Stimulated activated naive CD8-positive, alpha-beta T cell treated with anti-CD3 and anti-CD28 coated beads, Interleukin-15, Interleukin-2, amounts not matched to agents 100 ng/mL and 50 ng/mL, for 24 hours (primary cell): ENCODE measurements at regions not wholly inside any gene's neighbourhood (a gene's known extent, or its start where the extent isn't known, plus 50 kb on each side); places are given as distances from the start of the nearest gene placed in this dataset.

Experiments
- H3K27ac Mint-ChIP-seq: one replicate; pipeline ENCODE4 v1.8.0; 2021; ENCODE audit warnings: mild to moderate bottlenecking, mixed read lengths
- H3K27me3 Mint-ChIP-seq: one replicate; pipeline ENCODE4 v1.8.0; 2021; ENCODE audit warnings: mixed read lengths
- H3K36me3 Mint-ChIP-seq: one replicate; pipeline ENCODE4 v1.8.0; 2021; ENCODE audit warnings: low read depth, mixed read lengths
- H3K4me1 Mint-ChIP-seq: one replicate; pipeline ENCODE4 v1.8.0; 2021; ENCODE audit warnings: low read depth, mixed read lengths
- H3K4me3 Mint-ChIP-seq: one replicate; pipeline ENCODE4 v1.8.0; 2021; ENCODE audit warnings: mild to moderate bottlenecking, mixed read lengths
- H3K9me3 Mint-ChIP-seq: one replicate; pipeline ENCODE4 v1.8.0; 2021; ENCODE audit warnings: mixed read lengths

DNA sequence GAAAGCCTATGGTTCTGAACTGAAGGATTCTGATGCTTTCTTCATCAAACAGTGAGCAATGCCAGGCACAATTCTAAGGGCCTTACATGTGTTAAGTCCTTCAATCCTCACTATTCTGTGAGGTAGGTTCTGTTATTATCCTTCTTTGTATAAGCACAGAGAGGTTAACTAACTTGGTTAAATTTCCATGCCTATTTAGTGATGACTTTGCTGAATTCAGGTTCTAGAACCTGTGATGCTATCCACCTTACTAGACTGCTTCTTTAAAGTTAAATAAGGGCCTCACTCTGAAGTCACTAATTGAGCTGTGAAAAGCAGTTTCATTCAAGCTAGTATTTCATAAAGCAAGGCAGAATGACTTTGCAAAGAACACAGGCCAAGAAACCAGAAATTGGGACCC lies 138.9 kb upstream of the PARP11 start:
- no peaks in the 10 kb centered on the region for H3K36me3 Mint-ChIP-seq
- H3K9me3 Mint-ChIP-seq: no peaks in the 10 kb centered on the region
- peaks cover 3% of the 10 kb centered on the region for H3K27me3 Mint-ChIP-seq
- no peak overlapping the region for H3K27ac Mint-ChIP-seq
- H3K4me1 Mint-ChIP-seq: no peaks in the 10 kb centered on the region
- H3K4me3 Mint-ChIP-seq: no peak overlapping the region

DNA sequence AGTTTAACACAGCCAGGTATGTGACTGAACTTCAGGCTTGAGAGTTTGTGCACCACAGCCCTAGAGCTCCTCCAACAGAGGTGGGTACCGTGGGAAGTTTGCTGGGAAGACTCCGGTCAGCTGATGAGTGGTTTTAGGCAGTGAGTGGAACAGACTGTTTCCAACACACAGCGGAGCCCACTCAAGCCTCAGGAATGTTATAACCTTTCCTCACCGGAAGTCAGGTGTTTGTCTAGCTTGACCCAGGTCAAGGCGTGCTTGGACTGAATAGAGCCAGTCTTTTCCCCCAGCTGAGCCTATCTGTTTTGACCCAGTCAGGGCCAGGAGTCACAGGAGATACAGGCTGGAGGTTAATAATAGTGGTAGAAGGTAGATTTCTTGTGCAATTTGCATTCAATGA lies 138.4 kb upstream of the PARP11 start:
- Mint-ChIP-seq H3K4me1 (no peaks in the 10 kb centered on the region), H3K27ac (no peak overlapping the region), H3K4me3 (no peak overlapping the region), H3K36me3 (no peaks in the 10 kb centered on the region), H3K9me3 (no peaks in the 10 kb centered on the region), H3K27me3 (peaks cover 3% of the 10 kb centered on the region)

DNA sequence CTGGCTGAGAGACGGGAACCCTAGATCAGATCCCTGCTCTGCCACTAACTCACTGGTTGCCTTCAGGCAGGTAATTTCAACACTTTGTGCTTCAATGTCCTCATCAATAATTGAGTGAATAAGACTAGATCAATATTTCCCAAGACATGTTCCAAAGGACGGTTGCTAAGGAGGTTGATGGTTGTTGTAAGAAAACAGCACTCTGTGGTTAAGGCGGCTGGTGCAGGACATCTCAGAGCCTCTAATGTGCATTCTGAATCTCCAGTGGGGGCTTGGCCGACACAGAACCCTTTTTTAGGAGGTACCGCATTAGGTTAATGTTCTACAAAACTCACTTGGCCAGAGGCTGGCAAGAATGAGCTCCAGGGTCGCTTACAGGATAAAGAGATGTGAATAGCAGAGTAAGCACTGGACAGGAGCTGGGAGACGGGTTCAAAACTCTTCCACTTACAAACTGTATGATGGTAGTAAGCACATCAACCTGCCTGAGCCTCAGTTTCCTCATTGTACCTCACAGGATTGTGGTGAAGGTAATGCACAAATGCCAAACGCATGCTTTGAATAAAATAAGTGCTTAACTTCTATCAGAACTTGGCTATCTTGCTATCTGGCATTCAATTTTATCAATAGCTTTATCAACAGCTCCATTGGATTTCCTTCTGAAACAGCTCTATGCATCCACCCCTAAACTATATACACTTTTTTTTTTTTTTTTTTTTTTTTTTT lies 136.9 kb upstream of the PARP11 start:
- H3K27me3 Mint-ChIP-seq: peaks cover 3% of the 10 kb centered on the region
- H3K4me3 Mint-ChIP-seq: no peak overlapping the region
- no peaks in the 10 kb centered on the region for H3K4me1 Mint-ChIP-seq
- no peaks in the 10 kb centered on the region for H3K9me3 Mint-ChIP-seq
- H3K27ac Mint-ChIP-seq: no peak overlapping the region
- no peaks in the 10 kb centered on the region for H3K36me3 Mint-ChIP-seq

DNA sequence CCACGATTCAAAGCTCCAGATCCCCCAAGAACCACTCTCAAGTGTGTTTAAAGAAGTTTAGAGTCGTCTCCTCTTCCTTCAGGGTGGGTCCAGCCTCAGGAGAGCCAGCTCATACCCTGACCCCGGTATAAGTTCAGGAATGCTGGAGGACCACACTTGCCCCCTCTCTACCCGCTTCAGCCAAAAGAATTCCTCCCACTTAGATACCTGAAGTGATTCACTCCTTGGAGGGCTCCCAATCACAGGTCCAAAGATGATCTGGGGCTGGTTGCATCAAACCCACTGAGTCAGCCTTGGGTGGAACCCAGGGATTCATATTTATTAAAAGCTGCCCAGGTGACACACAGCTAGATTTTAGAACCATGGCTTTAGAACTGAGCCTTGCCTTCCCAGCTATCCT lies 133.5 kb upstream of the PARP11 start:
- no peak overlapping the region for H3K4me3 Mint-ChIP-seq
- H3K9me3 Mint-ChIP-seq: no peaks in the 10 kb centered on the region
- peaks cover 3% of the 10 kb centered on the region for H3K27me3 Mint-ChIP-seq
- no peaks in the 10 kb centered on the region for H3K4me1 Mint-ChIP-seq
- no peak overlapping the region for H3K27ac Mint-ChIP-seq
- H3K36me3 Mint-ChIP-seq: no peaks in the 10 kb centered on the region

DNA sequence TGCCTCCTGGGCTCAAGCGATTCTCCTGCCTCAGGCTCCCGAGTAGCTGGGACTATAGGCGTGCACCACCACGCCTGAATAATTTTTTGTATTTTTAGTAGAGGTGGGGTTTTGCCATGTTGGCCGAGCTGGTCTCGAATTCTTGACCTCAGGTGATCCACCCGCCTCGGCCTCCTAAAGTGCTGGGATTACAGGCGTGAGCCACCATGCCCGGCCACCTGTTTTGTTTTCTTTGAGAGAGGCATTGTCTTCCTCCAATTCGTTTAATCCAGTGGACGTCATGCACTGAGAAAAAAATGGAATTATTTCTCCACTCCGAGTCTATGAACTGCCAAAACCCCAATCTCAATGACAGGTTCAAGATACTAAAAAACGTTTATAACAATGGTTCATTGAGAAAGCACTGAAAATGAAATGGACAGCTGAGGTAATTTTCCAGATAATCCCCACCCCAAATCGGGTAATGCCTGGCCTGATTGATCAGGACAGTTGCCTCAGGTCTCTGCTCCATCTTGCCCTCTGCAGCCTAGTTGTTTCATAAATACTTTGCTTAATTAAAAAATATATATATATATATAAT lies 132.7 kb upstream of the PARP11 start:
- Mint-ChIP-seq H3K36me3 (no peaks in the 10 kb centered on the region), H3K27ac (no peak overlapping the region), H3K9me3 (no peaks in the 10 kb centered on the region), H3K4me1 (no peaks in the 10 kb centered on the region), H3K27me3 (peaks cover 3% of the 10 kb centered on the region), H3K4me3 (no peak overlapping the region)

DNA sequence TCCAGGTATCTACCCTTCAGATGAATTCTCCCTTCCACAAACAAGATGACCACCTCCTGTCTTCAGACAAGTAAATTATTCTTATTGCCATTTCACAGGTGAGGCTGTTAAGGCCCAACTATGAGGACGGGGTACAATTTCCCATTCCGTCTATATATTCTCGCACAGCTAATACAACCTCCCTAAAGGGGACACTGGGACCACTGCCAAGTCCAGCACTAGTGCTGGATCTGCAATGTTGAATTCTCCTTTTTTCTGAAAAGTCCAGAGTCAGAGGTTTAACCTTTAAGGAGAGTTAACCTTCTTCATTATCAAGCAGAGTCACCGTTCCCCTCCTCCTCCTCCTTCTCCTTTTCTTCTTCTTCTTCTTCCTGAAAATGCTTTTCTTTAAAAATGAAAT lies 130.4 kb upstream of the PARP11 start:
- H3K27ac Mint-ChIP-seq: no peak overlapping the region
- no peaks in the 10 kb centered on the region for H3K36me3 Mint-ChIP-seq
- peaks cover 14% of the 10 kb centered on the region for H3K4me1 Mint-ChIP-seq
- H3K27me3 Mint-ChIP-seq: no peaks in the 10 kb centered on the region
- no peak overlapping the region for H3K4me3 Mint-ChIP-seq
- no peaks in the 10 kb centered on the region for H3K9me3 Mint-ChIP-seq

DNA sequence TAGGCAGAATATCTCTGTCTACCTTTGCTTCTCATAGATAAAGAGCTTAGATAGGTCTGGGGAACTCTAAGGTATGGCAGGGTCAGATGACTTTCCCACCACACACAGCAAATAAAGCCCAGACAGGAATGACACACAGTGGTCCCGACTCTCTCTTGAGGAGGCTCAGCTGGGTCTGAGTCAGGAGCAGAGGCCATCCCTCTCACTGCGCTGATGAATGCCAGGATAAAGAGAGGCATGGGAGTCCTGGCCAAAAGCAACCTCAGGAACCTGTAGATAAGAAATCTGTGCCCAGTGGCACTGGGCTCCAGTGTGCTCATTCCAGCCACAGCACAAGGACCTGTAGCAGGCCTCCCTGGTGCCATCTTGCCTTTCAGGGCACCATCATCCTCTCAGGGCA lies 129.4 kb upstream of the PARP11 start:
- Mint-ChIP-seq H3K27me3 (no peaks in the 10 kb centered on the region), H3K4me3 (no peak overlapping the region), H3K9me3 (no peaks in the 10 kb centered on the region), H3K27ac (no peak overlapping the region), H3K36me3 (no peaks in the 10 kb centered on the region), H3K4me1 (peaks cover 14% of the 10 kb centered on the region)

DNA sequence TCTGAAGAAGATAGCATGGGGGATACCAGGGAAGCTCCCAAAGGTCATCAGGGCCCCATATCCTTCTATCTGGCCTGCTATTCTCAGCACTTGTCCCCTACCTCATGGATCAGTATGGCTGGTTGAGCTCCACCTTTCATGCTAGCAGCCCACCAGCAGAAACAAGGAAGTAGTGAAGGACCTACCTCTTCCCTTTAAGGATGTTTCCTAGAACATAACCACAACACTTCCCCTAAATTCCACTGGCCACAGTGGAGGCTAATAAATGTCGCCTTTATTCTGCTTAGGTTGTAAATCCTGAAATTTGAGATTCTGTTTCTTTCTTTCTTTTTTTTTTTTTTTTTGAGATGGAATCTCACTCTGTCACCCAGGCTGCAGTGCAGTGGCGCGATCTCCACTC lies 128.6 kb upstream of the PARP11 start:
- Mint-ChIP-seq H3K9me3 (no peaks in the 10 kb centered on the region), H3K4me1 (peaks cover 17% of the 10 kb centered on the region), H3K27ac (no peak overlapping the region), H3K36me3 (no peaks in the 10 kb centered on the region), H3K4me3 (no peak overlapping the region), H3K27me3 (no peaks in the 10 kb centered on the region)

DNA sequence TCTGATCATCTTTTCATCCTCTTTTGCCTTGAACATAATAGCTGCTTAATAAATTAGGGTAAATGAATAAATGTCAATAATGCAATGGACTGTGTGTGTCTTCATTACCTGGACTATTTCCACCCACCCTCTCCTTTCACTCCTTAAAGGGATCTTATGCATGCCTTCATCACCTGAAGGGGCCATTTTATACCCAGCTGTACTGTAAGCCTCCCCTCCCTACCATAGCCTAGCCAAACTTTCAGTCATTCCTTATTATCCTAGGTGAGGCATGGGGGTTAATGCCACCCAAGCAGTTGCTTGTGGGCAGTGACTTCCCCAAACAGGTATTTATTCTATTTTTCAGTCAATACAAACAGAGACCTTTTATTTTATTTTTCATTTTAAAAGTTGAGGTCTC lies 127.8 kb upstream of the PARP11 start:
- no peaks in the 10 kb centered on the region for H3K36me3 Mint-ChIP-seq
- no peaks in the 10 kb centered on the region for H3K27me3 Mint-ChIP-seq
- no peak overlapping the region for H3K27ac Mint-ChIP-seq
- no peaks in the 10 kb centered on the region for H3K9me3 Mint-ChIP-seq
- no peak overlapping the region for H3K4me3 Mint-ChIP-seq
- H3K4me1 Mint-ChIP-seq: peaks cover 17% of the 10 kb centered on the region

DNA sequence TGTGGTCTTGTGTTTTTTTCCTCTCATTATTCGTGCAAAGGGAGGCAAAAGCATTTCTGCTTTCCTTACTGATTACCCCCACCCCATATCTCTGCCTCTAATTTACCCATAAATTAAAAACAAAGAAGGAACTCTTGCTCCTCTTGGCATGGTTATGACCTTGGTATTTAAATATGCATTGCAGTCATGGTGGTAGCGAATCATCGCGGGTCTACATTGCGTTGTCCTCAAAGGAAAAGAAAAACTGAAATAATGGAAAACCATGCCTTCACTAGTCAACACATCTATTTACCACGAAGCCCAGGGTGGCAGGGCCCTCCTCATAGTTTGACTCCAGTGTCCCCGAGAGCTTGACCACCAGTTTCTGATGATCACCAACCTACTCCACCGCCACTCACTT lies 126.7 kb upstream of the PARP11 start:
- no peak overlapping the region for H3K4me3 Mint-ChIP-seq
- peaks cover 17% of the 10 kb centered on the region for H3K4me1 Mint-ChIP-seq
- H3K27ac Mint-ChIP-seq: peak overlapping the region; percentile 2
- H3K27me3 Mint-ChIP-seq: no peaks in the 10 kb centered on the region
- no peaks in the 10 kb centered on the region for H3K36me3 Mint-ChIP-seq
- H3K9me3 Mint-ChIP-seq: no peaks in the 10 kb centered on the region

DNA sequence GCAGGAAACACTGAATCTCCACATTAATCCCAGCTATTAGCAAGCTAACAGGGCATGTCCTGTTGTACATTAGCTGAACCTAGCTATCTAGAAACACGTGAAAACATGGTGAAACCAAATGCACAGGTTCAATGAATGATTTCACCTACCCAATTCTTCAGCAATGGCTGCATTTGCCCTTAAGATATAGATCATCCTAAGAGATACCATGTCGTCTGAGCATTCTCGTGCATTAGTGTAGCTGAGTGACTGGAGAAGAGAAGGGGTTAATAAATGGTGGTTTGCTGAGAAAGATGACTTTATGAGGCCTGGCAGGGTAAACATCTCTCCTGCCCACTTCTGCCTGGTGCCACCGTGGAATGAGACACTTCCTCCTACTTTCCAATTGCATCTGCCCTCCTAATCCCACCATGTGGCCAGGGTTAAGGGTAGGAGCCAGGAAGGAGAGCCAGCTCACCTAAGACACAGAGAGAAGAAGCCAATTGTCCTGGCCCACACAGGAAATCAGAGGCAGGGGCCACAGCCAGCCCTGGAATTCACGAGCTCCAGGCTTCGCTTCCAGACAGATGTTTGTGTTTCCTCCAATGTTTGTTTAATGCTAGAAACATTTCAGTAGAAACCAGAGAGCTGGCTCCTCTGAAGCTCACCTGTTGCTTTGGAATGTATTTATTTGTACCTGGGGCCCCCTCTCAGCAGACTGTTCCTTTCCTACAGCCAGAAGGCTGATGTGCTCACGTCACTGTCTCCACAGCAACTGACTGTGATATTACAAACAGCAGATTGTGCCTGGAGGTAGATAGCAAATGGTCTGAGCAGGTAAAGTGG lies 126.0 kb upstream of the PARP11 start:
- Mint-ChIP-seq H3K4me1 (peaks cover 21% of the 10 kb centered on the region), H3K27ac (no peak overlapping the region), H3K36me3 (no peaks in the 10 kb centered on the region), H3K27me3 (no peaks in the 10 kb centered on the region), H3K4me3 (no peak overlapping the region), H3K9me3 (no peaks in the 10 kb centered on the region)

DNA sequence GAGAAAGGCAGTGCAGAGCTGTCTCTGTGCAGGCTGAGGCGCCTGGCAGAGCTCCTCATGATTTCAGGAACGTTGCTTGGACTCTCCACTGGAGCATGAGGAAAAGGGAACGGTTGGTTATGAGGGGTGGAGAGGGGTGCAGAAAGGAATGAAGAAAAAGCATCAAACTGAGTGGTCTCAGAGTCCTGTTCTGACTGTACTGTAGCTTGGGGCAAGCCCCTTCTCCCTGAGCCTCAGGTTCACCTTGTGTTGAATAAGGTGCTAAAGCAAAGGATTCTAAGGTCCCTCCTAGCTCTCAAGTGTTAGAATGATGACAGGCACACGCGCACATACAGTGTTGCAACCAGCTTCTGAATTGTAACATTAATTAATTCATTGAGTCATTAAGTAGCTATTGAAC lies 125.2 kb upstream of the PARP11 start:
- Mint-ChIP-seq H3K4me3 (no peak overlapping the region), H3K27me3 (no peaks in the 10 kb centered on the region), H3K27ac (no peak overlapping the region), H3K4me1 (peaks cover 21% of the 10 kb centered on the region), H3K36me3 (no peaks in the 10 kb centered on the region), H3K9me3 (no peaks in the 10 kb centered on the region)

DNA sequence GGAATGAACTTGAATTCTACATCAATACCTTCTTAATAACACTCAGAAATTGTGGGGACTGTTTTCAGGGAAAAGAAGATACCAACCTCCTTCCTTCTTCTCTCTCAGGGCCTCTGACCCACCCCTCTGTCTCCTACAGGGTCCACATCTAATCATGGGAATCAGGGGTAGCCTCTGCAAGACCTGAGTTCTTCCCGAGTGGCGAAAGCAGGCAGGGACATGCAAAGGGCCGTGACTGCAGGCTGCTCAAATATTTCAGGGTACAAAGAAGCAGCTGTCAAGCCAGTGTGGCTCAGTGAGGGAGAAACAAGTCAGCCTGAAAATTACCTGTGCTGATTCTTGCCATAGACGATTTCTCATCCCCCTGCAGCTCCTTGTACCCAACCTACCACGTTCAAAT lies 123.1 kb upstream of the PARP11 start:
- no peak overlapping the region for H3K4me3 Mint-ChIP-seq
- H3K9me3 Mint-ChIP-seq: no peaks in the 10 kb centered on the region
- H3K36me3 Mint-ChIP-seq: no peaks in the 10 kb centered on the region
- H3K4me1 Mint-ChIP-seq: peaks cover 21% of the 10 kb centered on the region
- no peak overlapping the region for H3K27ac Mint-ChIP-seq
- H3K27me3 Mint-ChIP-seq: no peaks in the 10 kb centered on the region

DNA sequence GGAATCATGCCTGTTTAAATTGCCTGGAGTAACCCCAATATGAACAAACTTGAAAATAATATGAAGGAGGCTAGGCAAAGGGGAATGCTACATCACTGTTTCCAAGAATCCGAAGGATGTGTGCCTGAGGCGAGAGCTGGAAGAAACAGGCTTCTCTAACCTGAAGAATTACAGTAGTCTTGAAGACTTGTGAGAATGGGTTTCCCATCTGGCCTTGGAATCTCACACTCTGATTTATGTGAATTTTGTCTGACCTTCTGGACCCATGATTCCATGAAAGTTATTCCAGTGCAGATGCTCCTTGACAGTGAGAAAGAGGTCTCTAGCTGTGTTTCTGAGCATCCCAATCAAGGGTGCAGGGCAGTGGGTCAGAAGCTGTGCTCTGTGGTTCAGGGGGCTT lies 122.1 kb upstream of the PARP11 start:
- Mint-ChIP-seq H3K9me3 (no peaks in the 10 kb centered on the region), H3K4me1 (peaks cover 15% of the 10 kb centered on the region), H3K4me3 (no peak overlapping the region), H3K27ac (no peak overlapping the region), H3K27me3 (no peaks in the 10 kb centered on the region), H3K36me3 (no peaks in the 10 kb centered on the region)

DNA sequence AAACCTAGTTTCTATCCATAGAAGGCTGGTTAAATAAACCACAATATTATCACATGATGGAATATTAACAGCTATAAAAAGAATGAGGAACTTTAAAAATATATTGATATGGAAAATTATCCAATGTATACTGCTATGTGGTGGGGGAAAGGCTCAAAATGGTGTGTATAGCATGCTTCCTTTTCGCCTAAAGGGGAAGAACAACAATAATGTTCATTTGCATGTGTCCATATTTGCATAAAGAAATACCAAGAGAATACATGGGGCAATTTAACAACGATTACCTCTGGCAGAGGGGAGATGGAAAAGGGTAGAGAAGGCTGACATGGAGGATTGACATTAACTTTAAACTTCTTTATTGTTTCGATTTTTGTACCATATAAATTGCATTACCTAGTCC lies 121.3 kb upstream of the PARP11 start:
- H3K27me3 Mint-ChIP-seq: no peaks in the 10 kb centered on the region
- H3K27ac Mint-ChIP-seq: no peak overlapping the region
- no peaks in the 10 kb centered on the region for H3K36me3 Mint-ChIP-seq
- no peak overlapping the region for H3K4me3 Mint-ChIP-seq
- H3K9me3 Mint-ChIP-seq: no peaks in the 10 kb centered on the region
- peaks cover 14% of the 10 kb centered on the region for H3K4me1 Mint-ChIP-seq
